ENCODE measurements at regions not wholly inside any gene's neighbourhood (a gene's known extent, or its start where the extent isn't known, plus 50 kb on each side); places are given as distances from the start of the nearest gene placed in this dataset.

DNA sequence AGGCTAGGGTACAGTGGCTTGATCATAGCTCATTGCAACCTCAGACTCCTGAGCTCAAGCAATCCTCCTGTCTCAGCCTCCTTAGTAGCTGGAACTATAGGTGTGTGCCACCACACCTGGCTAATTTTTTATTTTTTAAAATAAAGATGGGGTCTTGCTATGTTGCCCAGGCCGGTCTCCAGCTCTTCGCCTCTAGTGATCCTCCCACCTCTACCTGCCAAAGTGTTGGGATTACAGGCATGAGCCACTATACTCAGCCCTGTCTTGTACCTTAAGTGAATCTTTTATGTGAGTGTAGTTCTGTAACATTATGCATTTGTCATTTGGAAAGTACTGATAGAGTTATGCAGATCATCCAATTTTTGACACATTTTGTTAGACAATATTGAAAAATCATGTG lies 66.9 kb upstream of the C15orf39 start:
- DNase-seq (ENCODE audit: low read depth), result no peak

DNA sequence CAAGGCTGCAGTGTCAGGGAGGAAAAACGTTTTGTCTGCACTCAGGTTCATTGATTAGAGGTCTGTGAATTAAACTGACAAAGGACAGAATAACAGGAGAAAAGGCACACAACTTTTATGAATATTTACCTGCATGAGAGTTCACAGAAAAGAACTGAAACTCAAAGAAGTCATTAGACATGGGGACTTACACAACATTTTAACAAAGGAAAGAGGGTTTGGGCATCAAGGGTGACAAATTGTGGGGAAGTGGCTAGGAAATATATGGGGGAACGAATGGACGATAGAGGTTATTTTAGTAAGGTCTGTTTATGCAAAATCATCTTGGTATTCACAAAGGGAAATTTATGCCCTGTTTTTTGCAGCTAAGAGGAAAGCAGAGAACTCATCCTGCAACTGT lies 65.6 kb upstream of the C15orf39 start:
- DNase-seq (ENCODE audit: low read depth), result no peak

DNA sequence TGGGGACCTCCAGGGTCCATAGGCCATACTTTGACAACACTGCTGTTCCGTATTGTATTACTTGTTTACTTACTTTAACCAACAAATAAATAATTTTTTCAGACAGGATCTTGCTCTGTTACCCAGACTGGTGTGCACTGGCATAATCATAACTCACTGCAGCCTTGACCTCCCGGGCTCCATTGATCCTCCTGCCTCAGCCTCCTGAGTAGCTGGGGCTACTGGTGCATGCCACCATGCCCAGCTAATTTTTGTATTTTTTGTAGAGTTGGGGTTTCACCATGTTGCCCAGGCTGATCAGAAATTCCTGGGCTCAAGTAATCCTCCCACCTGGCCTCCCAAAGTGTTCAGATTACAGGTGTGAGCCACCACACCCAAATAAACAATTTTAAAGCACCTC lies 64.9 kb upstream of the C15orf39 start:
- DNase-seq (ENCODE audit: low read depth), result no peak

DNA sequence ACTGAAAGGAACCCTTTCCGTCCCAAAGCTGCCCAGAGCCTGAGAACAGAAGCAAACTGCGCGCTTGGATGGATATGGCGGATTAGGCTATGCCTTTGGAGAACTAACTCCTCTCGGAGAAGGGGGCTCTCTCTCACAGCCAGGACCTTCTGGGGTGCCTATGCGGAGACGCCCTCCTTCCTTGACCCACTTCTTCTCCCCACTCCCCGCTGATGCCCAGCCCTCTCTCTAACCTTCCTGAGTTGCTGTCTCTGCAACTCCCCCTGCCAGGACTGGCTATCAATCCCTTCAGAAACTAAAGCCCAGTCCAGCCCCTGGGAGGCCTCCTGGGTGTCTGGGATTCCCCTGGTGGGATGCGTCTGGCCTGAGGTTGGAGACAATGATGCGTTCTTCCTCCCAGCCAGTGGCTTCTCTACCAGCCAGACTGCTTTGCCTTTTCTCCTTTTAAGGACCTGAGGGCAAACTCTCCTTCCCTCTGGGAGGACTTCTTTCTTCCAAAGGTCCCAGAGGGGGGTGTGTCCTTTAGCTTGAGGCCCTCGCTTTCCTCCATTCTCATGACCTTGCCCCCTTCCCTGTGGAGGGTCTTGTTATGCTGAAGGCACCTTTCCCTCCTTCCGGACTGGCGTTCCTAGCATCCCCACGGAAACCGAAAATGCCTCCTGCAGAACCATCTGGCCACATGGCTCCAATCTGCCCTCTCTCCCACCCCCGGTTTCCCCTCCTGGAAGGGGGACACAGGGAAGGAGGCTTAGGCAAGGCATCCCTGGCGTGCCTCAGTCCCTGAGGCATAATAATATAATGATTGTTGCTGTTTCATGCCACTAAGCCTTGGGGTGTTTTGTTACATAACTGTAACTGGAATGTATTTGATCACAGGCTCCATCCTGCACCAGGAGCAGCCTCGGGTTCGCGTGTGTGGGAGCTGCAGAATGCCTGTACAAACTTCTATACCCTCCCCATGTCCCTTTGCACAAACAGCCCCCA lies 63.4 kb upstream of the C15orf39 start:
- DNase-seq (ENCODE audit: low read depth), result no peak

DNA sequence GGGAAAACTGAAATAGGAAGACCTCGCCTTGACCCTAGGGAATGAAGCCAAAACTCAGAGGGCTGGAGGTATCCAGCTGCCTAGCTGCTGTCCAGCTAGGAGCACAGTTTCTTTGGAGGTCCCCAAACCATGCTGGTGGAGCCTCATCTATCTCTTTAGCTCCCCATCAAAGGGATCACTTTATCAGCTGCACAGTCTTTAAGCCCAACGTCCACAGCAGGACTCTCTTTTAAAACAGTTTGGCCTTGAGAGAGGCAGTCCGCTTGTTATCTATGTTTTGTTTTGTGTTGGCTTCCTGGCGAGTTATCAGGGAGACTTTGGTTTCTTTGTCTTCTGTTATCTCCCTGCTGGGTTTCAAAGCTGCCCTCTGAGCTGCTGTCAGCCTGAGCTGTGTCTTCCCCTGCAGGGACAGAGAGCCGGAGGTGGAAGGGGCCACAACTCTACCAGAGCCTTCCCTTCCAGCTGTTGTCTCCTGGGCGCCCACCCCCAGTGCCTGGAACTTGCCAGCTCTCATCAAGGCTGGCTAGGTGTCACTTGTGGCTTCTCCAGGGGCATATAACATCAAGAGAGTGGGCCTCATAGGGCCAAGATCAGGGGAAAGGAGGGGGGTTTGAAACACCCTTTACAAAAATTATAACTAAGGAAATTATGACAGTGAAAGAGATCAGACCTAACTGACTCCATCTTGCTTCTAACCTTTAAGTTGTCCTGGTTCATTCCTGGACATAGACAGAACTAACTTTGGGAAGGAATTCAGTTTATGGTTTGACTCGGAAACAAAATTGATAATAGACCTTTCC lies 61.4 kb upstream of the C15orf39 start:
- DNase-seq (ENCODE audit: low read depth), result no peak

DNA sequence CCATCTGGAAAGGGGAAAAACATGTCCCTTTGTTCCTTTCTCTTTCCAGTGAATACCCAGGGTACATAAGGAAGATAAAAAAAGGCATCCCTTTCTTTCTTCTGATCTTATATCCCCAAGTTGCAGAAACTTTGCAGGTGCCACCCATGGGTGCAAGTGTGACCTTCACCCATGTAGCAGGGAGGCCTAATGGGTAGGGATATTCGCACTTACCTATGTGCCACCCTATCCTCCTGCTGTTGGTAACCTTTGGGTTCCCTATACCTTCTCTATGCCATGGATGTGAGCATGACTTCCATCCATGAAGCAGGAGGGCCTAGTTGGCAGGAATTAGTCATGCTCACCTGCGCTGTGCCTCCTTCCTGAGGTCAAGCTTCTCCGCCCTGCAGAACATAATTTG lies 59.2 kb upstream of the C15orf39 start:
- DNase-seq (ENCODE audit: low read depth), result no peak

DNA sequence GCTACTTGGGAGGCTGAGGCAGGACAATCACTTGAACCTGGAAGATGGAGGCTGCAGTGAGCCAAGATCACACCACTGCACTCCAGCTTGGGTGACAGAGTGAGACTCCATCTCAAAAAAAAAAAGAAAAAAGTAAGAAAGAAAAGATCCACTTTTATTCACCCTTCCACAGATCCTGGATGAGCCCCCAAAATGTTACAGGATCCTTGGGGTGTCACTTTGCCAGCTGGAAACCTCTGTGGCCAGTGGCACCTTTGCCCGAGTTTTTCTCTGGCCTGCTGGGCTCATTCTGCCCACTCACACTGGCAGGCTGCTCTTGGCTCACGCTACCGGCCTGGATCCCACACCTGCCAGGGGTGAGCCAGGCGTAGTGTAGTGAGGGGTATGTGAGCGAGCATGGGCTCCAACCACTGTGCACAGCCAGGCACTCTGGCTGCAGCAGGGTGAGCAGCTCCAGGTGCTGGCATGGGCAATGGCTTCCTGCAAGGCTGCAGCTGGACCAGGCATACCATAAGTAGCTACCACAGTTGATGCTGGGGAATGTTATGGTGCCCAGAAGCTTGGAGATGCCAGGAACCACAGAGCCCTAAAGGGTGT lies 57.8 kb upstream of the C15orf39 start:
- no peak for DNase-seq (ENCODE audit: low read depth)

DNA sequence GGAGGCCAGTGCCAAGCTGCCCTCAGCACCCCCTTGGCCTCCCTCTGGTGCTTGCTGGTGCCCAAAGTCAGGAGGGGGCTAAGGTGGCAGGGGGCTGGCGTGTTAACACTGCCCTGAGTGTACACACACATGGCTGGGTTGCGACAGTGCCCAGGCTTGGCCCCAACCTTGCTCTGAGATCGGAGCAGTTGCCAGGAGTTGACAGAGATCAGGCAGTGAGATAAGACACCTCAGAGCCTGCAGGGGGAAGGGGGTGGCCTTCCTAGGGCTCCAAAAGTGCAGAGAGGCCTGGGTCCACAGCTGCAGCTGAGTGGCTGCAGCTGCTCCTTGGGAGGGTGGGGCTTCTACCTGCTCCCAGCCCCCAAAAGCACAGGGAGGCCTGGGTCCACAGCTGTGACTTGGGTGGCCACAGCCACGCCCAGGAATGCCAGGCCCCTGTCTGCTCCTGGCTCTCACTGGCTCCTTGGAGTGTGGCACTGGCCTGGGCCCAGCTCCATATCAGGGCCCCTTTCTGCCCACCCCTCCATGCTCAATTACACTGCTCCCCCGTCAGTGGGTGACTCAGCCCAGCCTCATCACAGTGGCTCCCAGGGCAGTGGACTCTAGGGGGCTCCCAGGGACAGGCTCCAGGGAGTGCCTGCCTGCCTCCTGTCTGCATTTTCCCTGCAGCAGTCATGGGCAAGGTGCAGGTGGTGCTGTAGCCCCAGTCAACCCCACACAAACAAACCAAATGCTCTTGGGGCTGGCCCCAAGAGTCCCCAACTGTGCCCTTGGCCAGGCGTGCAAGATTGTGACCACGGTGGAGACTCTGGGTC lies 56.4 kb upstream of the C15orf39 start:
- DNase-seq (ENCODE audit: low read depth), result no peak

DNA sequence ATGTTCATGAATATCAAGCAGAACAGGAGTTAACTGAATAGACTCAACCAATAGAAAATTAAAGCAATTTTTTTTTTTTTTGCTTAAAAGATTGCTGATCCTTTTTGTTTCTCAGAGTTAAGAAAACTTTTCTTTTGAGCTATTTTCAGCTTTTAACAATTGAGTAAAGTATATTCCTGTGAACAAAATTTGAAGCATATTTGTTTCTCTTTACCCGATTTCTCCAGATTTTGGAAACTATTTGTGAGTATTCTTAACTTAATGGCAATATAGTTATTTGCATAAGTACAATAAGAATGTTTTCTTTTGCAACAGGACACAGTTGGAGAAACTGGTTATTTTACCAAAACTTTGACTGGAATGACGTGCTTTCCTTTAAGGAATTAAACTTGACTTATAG lies 53.4 kb upstream of the C15orf39 start:
- no peak for DNase-seq (ENCODE audit: low read depth)

DNA sequence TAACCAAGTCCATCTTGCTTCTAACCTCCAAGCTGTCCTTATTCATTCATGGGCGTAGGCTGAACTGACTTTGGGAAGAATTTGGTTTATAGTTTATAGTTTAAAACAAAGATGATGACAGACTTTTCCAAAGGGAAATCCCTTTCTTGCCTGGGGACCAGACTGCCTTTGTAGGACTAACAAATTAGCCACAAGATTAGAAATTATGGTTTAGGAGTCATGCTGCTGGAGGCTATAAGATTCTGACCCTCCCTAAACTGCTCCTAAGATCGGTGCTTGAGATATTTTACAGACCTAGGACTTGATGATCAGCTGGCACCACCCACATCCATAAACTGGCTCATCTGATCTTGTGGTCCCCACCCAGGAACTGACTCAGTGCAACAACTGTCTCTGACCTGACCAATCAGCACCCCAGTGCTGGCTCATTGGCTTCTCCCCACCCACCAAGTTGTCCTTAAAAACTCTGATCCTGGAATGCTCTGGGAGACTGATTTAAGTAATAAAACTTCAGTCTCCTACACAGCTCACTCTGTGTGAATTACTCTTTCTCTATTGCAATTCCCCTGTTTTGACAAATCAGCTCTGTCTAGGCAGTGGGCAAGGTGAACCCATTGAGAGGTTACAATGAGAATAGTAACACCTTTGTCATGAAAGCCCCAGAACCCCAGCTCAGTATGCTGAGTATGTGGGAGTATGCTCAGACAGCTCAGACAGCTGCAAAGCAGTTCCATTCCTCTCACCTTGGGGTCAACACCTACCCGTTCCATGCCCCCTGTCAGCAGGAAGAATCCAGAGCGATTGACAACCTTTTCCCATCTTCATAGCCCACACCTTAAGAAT lies 51.6 kb upstream of the C15orf39 start:
- DNase-seq (ENCODE audit: low read depth), result no peak

DNA sequence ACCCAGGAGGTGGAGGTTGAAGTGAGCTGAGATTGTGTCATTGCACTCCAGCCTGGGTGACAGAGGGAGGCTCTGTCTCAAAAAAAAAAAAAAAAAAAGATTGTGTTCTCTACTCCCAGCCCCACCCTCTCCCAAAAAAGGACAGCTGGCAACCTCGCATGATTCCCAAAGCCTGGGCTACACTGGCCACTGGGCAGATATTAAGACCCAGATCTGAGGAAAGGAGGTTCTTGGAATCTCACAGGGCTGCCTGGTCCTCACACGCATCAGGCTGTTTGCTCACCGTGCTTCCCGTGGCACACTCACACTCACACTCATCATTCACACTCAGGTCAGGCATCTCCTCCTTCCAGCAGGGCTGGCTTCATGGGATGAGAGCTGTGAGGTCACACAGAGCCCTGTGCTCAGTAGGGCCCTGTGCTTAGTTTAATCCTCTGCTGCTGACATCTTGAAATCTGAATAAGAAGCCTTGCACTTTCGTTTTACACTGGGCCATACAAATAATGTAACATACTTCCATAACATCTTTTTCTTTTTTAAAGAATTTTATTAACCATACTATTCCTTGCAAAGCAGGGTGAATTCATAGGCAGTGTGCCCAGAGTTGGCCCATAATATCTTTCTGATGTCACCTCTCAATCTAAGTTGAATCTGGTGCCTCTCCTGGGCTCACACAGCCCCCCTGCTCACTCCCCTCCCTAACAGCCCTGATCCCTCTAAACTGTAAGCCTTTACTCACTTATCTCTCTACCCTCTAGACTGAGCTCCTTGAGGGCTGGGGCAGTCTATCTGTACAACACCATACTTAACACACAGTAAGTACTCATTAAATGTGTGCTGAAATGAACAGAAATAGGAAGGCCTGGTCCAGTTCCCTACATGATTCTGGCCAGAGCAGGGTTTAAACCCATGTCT lies 50.2 kb upstream of the C15orf39 start:
- no peak for DNase-seq (ENCODE audit: low read depth)

All from stimulated activated CD8-positive, alpha-beta memory T cell treated with anti-CD3 and anti-CD28 coated beads, Interleukin-12 subunit alpha, Interleukin-12 subunit beta, amount 100 ng/mL, for 4 hours (primary cell).